ENCODE measurements at regions not wholly inside any gene's neighbourhood (a gene's known extent, or its start where the extent isn't known, plus 50 kb on each side); places are given as distances from the start of the nearest gene placed in this dataset.

DNA sequence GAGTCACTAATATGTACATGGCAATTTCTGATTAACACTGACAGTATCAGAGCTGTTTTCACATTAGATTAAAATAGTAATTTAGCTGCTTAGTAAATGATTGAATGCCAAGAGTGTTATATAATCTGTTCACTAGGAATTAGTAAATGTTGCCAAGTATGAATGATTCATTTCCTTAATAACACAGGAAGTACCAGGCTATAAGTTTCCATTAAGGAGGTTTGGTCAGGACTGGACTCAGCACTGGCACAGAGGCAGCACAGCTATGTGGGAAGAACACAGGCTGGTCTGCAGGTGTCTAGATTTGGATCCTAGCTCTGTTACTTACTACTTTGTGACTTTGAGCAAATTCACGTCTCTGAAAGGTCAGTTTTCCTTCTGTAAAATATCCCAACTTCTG lies 97.2 kb downstream of the TDRD15 start:
- Histone ChIP-seq H3K9me2 (replicated peaks; ENCODE audit: control insufficient read depth, low read length) (no peaks in the 10 kb centered on the region), H4K20me1 (ENCODE audit: control insufficient read depth, insufficient read depth, low read depth, low read length) (no peaks in the 10 kb centered on the region), H3K4me2 (ENCODE audit: low read length) (no peak overlapping the region), H3K79me2 (ENCODE audit: control insufficient read depth, low read length) (no peaks in the 10 kb centered on the region), H3K27me3 (ENCODE audit: control insufficient read depth, low read length) (no peaks in the 10 kb centered on the region), H3F3A (ENCODE audit: control insufficient read depth, insufficient read depth) (no peaks in the 10 kb centered on the region), H3K27ac (ENCODE audit: low read depth, low read length) (no peak overlapping the region), H3K9me3 (ENCODE audit: control insufficient read depth, insufficient read depth, low read length) (no peaks in the 10 kb centered on the region), H3K4me3 (ENCODE audit: low read length) (no peak overlapping the region), H3K4me1 (ENCODE audit: control insufficient read depth, low read length) (no peaks in the 10 kb centered on the region), H3K36me3 (ENCODE audit: control insufficient read depth, low read length) (no peaks in the 10 kb centered on the region)
- no peak for TF ChIP-seq CTCF (IDR thresholded peaks at IDR 0.05; ENCODE audit: low read depth, low read length, poor library complexity, severe bottlenecking)
- no peak for TF ChIP-seq EZH2phosphoT487 (IDR thresholded peaks at IDR 0.05; ENCODE audit: borderline replicate concordance, low read length)

DNA sequence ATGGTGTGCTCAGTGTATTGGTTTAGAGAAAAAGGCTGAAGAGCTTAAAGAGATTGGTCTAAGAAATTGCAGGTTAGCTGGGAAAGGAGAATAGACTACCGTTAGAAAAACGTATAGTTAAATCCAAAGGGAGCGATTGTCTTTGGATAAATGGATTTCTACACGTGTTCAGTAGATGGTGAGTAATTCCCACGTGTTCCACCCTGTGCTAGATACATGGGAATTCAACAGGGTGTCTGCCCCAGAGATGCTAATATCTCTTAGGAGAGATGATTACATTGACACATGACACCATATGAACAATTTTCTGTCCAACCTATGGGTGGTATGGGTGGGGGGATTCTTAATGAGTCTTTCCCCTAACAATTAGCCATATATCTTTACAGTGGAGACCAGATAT lies 99.8 kb downstream of the TDRD15 start:
- Histone ChIP-seq H3K4me2 (ENCODE audit: low read length) (no peak overlapping the region), H3K27ac (ENCODE audit: low read depth, low read length) (no peak overlapping the region), H3F3A (ENCODE audit: control insufficient read depth, insufficient read depth) (no peaks in the 10 kb centered on the region), H3K4me1 (ENCODE audit: control insufficient read depth, low read length) (peaks cover 5% of the 10 kb centered on the region; the same call in 1 of the 2 replicates), H4K20me1 (ENCODE audit: control insufficient read depth, insufficient read depth, low read depth, low read length) (no peaks in the 10 kb centered on the region), H3K9me3 (ENCODE audit: control insufficient read depth, insufficient read depth, low read length) (no peaks in the 10 kb centered on the region), H3K79me2 (ENCODE audit: control insufficient read depth, low read length) (no peaks in the 10 kb centered on the region), H3K27me3 (ENCODE audit: control insufficient read depth, low read length) (no peaks in the 10 kb centered on the region), H3K36me3 (ENCODE audit: control insufficient read depth, low read length) (no peaks in the 10 kb centered on the region), H3K9me2 (replicated peaks; ENCODE audit: control insufficient read depth, low read length) (no peaks in the 10 kb centered on the region), H3K4me3 (ENCODE audit: low read length) (no peak overlapping the region)
- TF ChIP-seq CTCF (IDR thresholded peaks at IDR 0.05; ENCODE audit: low read depth, low read length, poor library complexity, severe bottlenecking) = no peak
- no peak for TF ChIP-seq EZH2phosphoT487 (IDR thresholded peaks at IDR 0.05; ENCODE audit: borderline replicate concordance, low read length)

GRCh38 chr2:21228041-21228895 lies 104.5 kb downstream of the TDRD15 start:
- Histone ChIP-seq H3K4me2 (ENCODE audit: low read length) (no peak overlapping the region), H3K9me2 (replicated peaks; ENCODE audit: control insufficient read depth, low read length) (no peaks in the 10 kb centered on the region), H3K4me1 (ENCODE audit: control insufficient read depth, low read length) (peaks cover 27% of the 10 kb centered on the region), H3K27ac (ENCODE audit: low read depth, low read length) (no peak overlapping the region), H4K20me1 (ENCODE audit: control insufficient read depth, insufficient read depth, low read depth, low read length) (no peaks in the 10 kb centered on the region), H3K79me2 (ENCODE audit: control insufficient read depth, low read length) (no peaks in the 10 kb centered on the region), H3F3A (ENCODE audit: control insufficient read depth, insufficient read depth) (no peaks in the 10 kb centered on the region), H3K9me3 (ENCODE audit: control insufficient read depth, insufficient read depth, low read length) (no peaks in the 10 kb centered on the region), H3K36me3 (ENCODE audit: control insufficient read depth, low read length) (no peaks in the 10 kb centered on the region), H3K27me3 (ENCODE audit: control insufficient read depth, low read length) (no peaks in the 10 kb centered on the region), H3K4me3 (ENCODE audit: low read length) (no peak overlapping the region)
- no peak for TF ChIP-seq EZH2phosphoT487 (IDR thresholded peaks at IDR 0.05; ENCODE audit: borderline replicate concordance, low read length)
- no peak for TF ChIP-seq CTCF (IDR thresholded peaks at IDR 0.05; ENCODE audit: low read depth, low read length, poor library complexity, severe bottlenecking)
